CD4-positive, alpha-beta T cell treated with Interleukin-15 for 4 hours (primary cell): ENCODE measurements at regions not wholly inside any gene's neighbourhood (a gene's known extent, or its start where the extent isn't known, plus 50 kb on each side); places are given as distances from the start of the nearest gene placed in this dataset.

Experiments used
- DNase-seq: peaks from one replicate; pipeline ENCODE4 v3.0.0-alpha.2; 2020; ENCODE audit warnings: low spot score

GRCh38 chr2:8086796-8087479 lies 594.9 kb upstream of the ID2 start:
- DNase-seq: no peak

DNA sequence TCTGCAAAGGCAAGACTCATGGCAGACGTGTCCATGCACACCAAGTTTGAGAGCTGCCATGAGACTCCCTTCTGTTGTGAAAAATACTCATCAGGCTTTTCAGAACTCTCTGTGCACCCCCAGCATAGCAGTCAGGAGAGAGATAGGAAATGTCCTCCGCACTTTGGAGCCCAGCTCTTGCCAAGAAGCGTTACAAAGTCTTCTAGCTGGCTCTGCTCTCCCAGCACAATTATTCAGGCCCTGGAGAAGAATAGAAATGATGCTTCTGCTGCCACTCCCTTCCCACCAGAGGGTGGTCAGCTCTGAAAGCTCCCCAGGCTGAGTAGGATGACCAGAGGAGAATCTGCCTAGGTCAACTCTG lies 594.4 kb upstream of the ID2 start:
- no peak for DNase-seq

DNA sequence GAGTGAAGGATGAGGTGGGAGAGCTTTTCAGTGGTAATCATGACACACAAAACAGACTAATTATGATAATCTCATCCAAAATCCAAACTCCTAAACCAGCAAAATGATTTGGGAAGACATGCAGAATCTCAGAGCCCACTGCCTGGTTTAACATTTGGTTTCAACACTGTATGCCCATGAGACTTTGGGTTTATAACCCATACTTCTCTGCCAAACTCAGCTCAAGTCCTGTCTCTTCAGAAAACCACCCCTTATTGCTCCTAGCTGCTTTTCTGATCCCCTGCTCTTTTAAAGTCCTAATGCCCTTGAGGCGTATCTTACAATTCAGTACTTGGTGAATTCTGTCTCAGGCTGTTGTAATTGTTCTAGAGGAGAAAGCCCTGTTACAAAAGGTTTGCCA lies 593.0 kb upstream of the ID2 start:
- DNase-seq: no peak

- no peak for DNase-seq
Observed at GRCh38 chr2:8089596-8089995, 592.3 kb upstream of the ID2 start.

DNA sequence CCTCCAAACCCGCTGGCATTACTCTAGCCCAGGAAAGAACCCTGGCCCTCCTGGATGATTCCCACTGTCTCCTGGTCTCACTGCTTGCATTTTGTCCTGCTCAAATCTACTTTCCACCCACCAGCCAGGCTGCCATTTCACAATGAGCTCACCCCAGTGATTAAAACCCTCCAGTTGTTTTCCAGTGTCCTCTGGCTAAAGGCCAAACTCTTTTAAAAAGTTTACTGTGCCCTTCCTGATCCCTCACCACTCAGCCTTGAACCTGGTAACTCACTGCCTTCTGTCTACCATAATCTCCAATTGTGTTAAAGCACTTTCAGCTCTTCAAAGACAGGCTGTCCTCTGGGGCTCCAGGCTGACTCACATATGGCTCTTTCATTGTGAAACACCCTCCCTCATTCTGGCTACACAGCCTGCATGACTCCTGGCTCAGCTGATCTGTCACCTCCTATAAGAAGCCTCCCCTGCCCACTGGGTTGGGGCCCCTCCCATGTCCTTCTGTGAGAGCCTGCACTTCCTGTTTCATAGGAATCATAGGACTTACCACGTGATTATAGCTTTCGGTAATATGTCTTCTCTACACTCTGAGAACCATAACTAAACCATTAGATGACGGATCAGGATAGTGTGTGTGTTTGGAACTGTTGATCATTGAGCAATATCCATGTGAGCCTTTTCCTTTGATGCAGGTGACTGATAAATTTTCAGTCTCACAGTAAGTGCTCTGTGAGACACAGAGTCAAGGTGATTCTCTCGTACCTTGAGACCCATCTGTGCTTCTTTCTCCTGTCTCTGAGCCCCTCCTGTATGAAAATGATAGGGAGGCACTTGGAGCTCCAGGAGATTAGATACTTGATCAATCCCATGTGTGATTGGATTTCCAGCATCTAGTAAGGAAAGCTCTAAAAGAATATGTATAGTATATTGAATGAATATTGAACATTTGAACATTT lies 590.8 kb upstream of the ID2 start:
- no peak for DNase-seq

- no peak for DNase-seq
Observed at GRCh38 chr2:8094526-8094925, 587.3 kb upstream of the ID2 start.

DNA sequence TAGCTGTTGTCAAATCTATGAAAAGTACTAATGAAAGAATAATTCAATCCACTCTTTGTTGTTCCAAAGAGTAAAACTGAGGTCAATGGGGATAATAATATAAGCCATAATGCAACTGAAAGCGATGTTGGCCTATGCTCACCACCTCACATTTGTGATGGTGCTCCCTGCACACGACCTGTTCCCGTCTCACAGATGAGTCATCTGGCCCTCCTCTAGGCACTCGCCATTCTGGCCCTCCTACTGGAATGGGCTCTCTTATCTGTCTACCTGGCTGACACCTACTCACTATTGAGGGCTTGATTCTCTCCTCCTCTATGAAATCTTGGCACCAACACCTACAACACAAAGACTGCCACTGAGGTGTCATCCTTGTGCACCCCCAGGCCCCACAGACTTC lies 585.9 kb upstream of the ID2 start:
- DNase-seq: no peak

GRCh38 chr2:8096484-8096883 lies 585.4 kb upstream of the ID2 start:
- DNase-seq: no peak

DNA sequence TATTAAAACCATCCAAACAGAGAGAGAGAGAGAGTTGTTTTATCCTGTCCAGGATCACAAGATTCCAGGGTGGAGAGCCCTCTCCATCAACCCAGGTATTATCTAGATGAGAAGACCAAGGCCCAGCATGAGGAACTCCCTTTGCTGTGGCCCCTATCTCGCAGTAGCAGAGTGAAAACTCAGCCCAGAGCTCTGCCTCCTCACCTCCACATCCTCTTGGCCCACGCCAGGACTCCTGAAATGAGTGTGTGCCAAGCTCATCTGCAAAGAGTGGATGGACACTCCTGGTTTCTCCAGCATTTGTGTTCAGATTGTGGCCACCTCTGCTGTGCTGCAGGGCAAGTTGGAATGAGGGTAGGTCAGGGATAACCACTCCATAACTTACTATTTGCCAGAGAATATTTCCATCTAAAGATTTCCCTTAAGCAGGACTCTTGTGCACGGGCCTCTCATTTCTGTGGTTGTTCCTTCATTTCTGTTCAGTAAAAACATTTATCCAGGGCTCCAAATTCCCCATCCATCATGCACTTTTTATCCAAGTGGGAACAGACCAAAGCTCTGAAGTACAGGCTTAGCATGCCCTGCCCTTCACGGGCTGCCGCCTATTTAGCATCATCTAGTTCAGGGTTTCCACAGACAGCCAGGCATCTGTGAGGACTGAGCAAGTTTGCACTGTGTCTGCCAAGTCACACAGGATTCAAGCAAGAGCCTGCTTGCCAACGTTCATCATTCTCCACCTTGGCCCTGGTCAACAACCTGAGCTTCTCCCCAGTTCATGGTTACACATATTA lies 583.2 kb upstream of the ID2 start:
- DNase-seq: no peak

DNA sequence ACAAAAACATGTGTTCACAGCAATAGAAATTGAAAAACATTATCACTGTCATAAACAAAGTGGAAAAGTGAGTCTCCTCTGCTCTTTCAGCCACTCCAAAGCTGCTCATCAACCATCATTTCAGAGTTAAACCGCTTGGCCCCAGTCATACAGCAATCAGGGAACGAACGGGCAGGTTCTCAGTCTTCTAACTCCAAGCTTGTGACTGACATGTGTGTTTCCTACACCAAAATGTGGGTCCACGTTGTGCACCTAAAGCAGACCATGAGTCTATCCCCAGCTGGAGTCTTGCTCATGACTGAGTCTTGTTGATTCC lies 582.6 kb upstream of the ID2 start:
- no peak for DNase-seq

DNA sequence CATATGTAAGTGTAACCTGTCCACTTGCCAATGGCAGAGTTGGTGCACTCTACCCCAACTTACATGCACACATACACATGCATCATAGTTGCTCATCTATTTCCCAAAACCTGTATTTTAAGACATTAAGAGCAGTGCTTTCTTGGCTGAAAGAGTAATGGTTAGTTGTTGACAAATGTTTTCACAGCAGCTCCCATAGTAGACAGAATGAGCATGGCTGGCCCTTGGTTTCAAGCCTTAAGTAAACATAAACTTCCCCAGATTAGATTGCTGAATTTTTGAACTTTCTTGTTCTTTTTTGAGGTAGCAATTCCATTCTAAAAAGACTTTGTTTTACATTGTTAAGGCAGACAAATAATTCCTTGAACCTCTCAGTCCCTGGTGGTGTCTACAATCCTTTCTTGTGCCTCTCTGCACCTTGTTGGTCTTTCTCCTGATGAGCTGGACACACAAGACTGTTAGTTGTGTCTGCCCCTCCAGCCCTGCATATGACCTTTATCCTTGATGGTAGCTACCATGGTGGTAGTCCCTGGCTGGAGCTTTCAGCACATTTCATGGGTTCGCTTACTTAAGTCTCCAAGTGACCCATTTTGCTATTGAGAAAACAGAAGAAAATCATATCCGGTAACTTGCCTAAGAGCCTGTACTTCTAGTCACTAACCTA lies 580.1 kb upstream of the ID2 start:
- DNase-seq: no peak

GRCh38 chr2:8102470-8102869 lies 579.4 kb upstream of the ID2 start:
- no peak for DNase-seq

- no peak for DNase-seq
Observed at GRCh38 chr2:8103085-8103708, 578.7 kb upstream of the ID2 start.

DNA sequence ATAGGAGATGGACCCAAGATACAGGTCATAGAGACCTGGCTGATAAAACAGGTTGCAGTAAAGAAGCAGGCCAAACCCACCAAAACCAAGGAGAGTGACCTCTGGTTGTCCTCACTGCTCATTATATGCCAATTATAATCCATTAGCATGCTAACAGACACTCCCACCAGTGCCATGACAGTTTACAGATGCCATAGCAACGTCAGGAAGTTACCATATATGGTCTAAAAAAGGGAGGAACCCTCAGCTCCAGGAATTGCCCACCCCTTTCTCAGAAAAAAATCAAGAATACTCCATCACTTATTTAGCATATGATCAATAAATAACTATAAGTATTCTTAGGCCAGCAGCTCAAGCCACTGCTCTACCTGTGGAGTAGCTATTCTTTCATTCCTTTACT lies 574.7 kb upstream of the ID2 start:
- DNase-seq: no peak

DNA sequence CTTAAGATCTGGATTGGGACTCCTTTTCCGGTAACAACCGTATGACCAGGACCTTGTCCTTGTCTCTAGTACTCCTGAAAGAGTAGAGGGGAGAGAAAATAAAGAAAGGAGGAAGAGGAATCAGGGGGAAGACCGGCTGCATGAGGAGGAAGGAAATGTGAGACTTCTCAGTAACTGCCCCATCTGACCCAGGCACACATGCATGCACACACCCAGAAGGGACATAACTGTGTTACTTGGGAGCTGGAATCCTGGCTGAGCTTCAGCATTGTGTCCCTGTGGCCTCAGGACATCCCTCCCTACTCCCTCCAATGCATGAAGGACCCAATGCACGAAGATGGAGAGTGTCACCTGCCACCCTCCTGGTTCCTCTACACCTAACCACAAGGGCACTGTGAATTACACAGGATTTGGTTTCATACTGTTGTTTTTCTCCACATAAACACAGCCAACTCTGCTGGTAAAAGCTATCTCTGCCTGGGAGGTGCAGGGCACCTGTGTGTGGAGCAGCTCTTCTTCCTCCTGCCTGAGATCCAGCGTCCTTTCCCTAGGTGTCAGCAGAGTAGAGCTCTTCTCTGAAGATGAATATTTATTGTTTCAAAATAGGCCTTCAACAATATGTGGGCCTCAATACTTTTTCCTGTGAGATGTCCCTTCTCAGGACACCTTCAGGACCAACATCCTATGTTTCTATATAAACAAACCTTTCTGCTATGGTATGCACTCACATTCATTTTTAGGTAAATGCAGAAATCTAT lies 574.1 kb upstream of the ID2 start:
- DNase-seq: no peak

GRCh38 chr2:8110716-8111115 lies 571.1 kb upstream of the ID2 start:
- DNase-seq: no peak

DNA sequence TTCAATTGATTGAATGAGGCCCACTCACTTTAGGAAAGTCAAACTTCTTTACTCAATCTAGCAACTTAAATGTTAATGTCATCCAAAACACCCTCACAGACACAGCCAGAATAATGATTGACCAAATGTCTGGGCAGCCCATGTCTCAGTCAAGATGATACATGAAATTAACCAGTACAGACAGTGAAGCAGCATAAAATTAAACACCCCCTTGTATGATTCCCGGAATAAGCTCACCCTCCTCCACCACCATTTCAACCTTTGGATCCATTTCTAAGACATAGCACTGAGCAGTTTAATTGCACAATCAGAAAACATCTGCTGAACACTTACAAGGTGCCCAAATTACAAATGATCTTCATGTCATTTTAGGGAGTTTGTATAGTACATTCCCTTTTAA lies 570.7 kb upstream of the ID2 start:
- no peak for DNase-seq

- no peak for DNase-seq
Observed at GRCh38 chr2:8115456-8115855, 566.4 kb upstream of the ID2 start.

GRCh38 chr2:8115966-8116365 lies 565.9 kb upstream of the ID2 start:
- DNase-seq: no peak

- DNase-seq: no peak
Observed at GRCh38 chr2:8116661-8117060, 565.2 kb upstream of the ID2 start.
